Kidney (tissue), 13 donors: ENCODE measurements at regions not wholly inside any gene's neighbourhood (a gene's known extent, or its start where the extent isn't known, plus 50 kb on each side); places are given as distances from the start of the nearest gene placed in this dataset.

ENCODE experiments used
- DNase-seq, 5 donors: peaks; one replicate each; pipeline ENCODE4 v3.0.0-alpha.2; 2013 to 2020
- FAIRE-seq: peaks from 2 replicates; lab custom pipeline; 2012; peaks lifted over from hg19 to GRCh38; lab: Jason Lieb, UNC
- H3K27ac ChIP-seq, 2 donors: one replicate each; pipeline ENCODE4 v1.7.0; 2013; ENCODE audit warnings: low read depth in 2 of 2, low read length in 2 of 2, inconsistent platforms in 1 of 2
- H3K27me3 ChIP-seq: one replicate; pipeline ENCODE4 v1.7.1; 2013; ENCODE audit warnings: low read length, inconsistent platforms; ENCODE audit not compliant: control insufficient read depth, insufficient read depth
- H3K36me3 ChIP-seq, 3 donors: one replicate each; pipeline versions ENCODE4 v1.7.0 to v1.7.1; 2013; ENCODE audit warnings: low read length in 3 of 3, control low read depth in 1 of 3, inconsistent platforms in 1 of 3; ENCODE audit not compliant: insufficient read depth in 3 of 3, control insufficient read depth in 2 of 3
- H3K4me1 ChIP-seq, 3 donors: one replicate each; pipeline versions ENCODE4 v1.7.0 to v1.7.1; 2013; ENCODE audit warnings: low read length in 3 of 3, inconsistent platforms in 1 of 3, low read depth in 1 of 3; ENCODE audit not compliant: control insufficient read depth in 2 of 3, insufficient read depth in 2 of 3
- H3K4me3 ChIP-seq, 3 donors: one replicate each; pipeline versions ENCODE4 v1.7.0 to v1.8.1; 2013; ENCODE audit warnings: low read length in 3 of 3, control low read depth in 1 of 3, inconsistent platforms in 1 of 3
- H3K9ac ChIP-seq, 3 donors: one replicate each; pipeline versions ENCODE4 v1.7.0 to v1.7.1; 2013; ENCODE audit warnings: low read length in 3 of 3, control low read depth in 1 of 3, inconsistent platforms in 1 of 3
- H3K9me3 ChIP-seq, 3 donors: one replicate each; pipeline versions ENCODE4 v1.7.0 to v1.7.1; 2013; ENCODE audit warnings: low read length in 3 of 3, control low read depth in 1 of 3, inconsistent platforms in 1 of 3; ENCODE audit not compliant: control insufficient read depth in 2 of 3, insufficient read depth in 1 of 3
- CTCF ChIP-seq: IDR thresholded peaks from 3 replicates; pipeline ENCODE4 v1.5.1; 2012; ENCODE audit warnings: mild to moderate bottlenecking, moderate library complexity, borderline replicate concordance; ENCODE audit not compliant: insufficient read depth; ENCODE audit errors: extremely low read depth
- intact Hi-C: fragments of 100-400 bp; cut with DNase I; formaldehyde crosslinking; loops from one replicate; pipeline ENCODE4 v1.11.1; 2022
- donor health status: control.
- donor health status: control.
- donor health status: control.
- donor health status: control.
- donor health status: control.
- donor health status: DM: yes; HTN: yes; CAD: no.
- donor health status: Normal renal cell carcinoma (clear cell type).

DNA sequence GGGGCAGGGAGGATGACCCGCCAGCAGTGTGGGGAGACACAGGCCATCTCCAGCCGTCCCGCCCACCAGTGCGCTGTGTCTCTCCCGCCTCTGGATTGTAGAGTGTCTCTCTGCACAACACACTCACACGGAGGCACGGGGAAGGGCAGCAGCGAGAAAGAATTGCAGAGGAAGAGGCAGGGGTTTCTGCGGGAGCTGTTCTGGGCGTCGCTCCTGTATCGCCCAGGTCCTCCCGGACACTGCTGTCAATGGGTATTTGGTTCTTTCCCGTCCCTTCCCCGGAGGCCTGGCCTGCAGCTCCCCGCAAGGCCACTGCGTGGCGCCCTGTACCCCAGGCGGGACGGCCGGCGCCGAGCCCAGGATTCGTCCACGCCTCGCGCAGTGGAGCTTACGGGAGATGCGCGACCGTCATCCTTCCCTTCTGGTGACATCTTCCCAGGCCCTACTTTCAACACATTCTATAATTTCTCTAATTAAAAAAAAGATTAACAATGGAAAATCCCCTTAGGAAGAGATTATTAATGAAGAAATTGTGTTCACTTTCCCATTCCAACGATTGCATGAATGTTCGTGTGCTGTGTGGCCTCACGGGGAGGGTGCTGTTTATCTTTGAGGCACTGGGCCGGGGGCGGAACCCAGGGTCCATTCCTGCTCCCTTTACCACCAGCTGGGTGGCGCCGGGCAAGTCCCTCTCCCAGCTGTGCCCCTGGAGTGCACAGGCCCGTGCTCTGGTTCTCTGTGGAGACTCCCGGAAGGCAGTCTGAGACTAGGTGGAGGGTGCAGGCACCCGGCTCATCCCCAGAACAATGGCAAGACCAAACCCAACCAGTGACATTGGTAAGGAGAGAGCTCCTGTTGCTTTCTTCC, 95.7 kb downstream of the CPZ start:
- Histone ChIP-seq H3K4me1 (no peaks in the 10 kb centered on the region), H3K27ac (no peak overlapping the region), H3K9ac (no peak overlapping the region), H3K9me3 (no peaks in the 10 kb centered on the region), H3K36me3 (no peaks in the 10 kb centered on the region), H3K27me3 (peaks cover 8% of the 10 kb centered on the region), H3K4me3 (no peak overlapping the region)
- DNase-seq (peak; percentile 46 to 72 (median 60)), FAIRE-seq (no peak)
- TF ChIP-seq CTCF: peak; percentile 21
- intact Hi-C loops: no loop called here

GRCh38 chr4:8687083-8687482, 94.5 kb downstream of the CPZ start:
- Histone ChIP-seq H3K9me3 (no peaks in the 10 kb centered on the region), H3K27me3 (peaks cover 8% of the 10 kb centered on the region), H3K27ac (no peak overlapping the region), H3K4me3 (peak overlapping the region in 1 of 3 donors; percentile 13), H3K36me3 (no peaks in the 10 kb centered on the region), H3K9ac (no peak overlapping the region), H3K4me1 (no peaks in the 10 kb centered on the region)
- DNase-seq (no peak), FAIRE-seq (no peak)
- no peak for TF ChIP-seq CTCF
- intact Hi-C loops: no loop called here

- H3K4me3 ChIP-seq: no peak overlapping the region
- no peak for FAIRE-seq
- no peaks in the 10 kb centered on the region for H3K9me3 ChIP-seq
- intact Hi-C loops: no loop called here
- no peak overlapping the region for H3K9ac ChIP-seq
- DNase-seq: no peak
- no peak overlapping the region for H3K27ac ChIP-seq
- H3K36me3 ChIP-seq: no peaks in the 10 kb centered on the region
- TF ChIP-seq CTCF: no peak
- H3K27me3 ChIP-seq: peaks cover 8% of the 10 kb centered on the region
- no peaks in the 10 kb centered on the region for H3K4me1 ChIP-seq
These were observed 93.3 kb downstream of the CPZ start for GRCh38 chr4:8685831-8686230.
